NT2/D1 (cell line): ENCODE measurements at regions not wholly inside any gene's neighbourhood (a gene's known extent, or its start where the extent isn't known, plus 50 kb on each side); places are given as distances from the start of the nearest gene placed in this dataset.

ENCODE experiments used
- SUZ12 ChIP-seq: IDR thresholded peaks from 2 replicates; pipeline ENCODE4 v1.6.1; 2011; ENCODE audit not compliant: insufficient read length, insufficient read depth; ENCODE audit errors: extremely low read depth
- YY1 ChIP-seq: IDR thresholded peaks from 2 replicates; pipeline ENCODE4 v1.6.1; 2011; ENCODE audit not compliant: insufficient read length, insufficient read depth
- ZNF274 ChIP-seq: IDR thresholded peaks from 2 replicates; pipeline ENCODE4 v1.6.1; 2011; ENCODE audit warnings: mild to moderate bottlenecking, low read depth, low read length

DNA sequence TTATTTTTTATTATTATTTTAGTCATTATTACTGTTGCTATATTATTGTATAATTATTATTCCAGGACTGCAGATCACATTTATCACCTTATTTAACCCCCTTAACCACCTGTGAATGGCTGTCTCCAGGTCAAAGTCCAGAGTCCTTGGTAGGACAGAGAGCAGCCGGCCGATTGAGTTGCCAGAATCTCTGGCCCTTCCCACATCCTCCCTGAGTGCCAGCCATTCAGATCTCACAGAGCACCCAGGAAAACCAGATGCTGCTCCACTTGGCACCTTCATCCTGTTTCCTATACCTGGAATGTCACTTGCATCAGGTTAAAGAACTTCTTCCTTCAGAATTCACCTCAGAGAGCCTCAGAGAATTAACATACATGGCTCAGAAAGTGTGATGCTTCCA is 101.1 kb downstream of the ELAPOR2 start:
- TF ChIP-seq SUZ12 (no peak), YY1 (no peak), ZNF274 (no peak)
